EH (cell line): ENCODE measurements at regions not wholly inside any gene's neighbourhood (a gene's known extent, or its start where the extent isn't known, plus 50 kb on each side); places are given as distances from the start of the nearest gene placed in this dataset.
"Not testable (repeated sequence)": the region's sequence is repeated elsewhere in the genome, so short reads cannot be mapped to it uniquely, and the experiment has no call there.

Experiments
- DNase-seq: peaks from one replicate; pipeline ENCODE4 v3.0.0-alpha.2; 2015; ENCODE audit warnings: low read depth

GRCh38 chr3:153268564-153269279 is 106.7 kb downstream of the RAP2B start:
- DNase-seq, result no peak

DNA sequence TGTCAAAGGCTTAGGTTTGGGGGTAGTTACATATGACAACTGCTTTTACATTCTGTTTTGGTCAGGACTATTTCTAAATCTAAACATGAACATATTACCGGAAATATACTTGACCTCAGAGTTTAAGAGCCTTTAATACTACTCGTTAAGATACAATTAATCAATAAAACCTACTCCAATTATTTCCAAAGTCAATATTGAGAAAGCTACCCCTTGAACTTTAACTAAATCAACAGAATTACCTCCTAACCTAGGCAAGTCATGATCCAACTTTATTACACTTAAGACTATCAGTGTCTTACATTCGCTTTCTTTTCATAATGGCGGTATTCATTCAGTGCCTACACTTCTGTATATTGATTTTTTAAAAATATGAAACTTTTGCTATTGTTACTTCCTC is 107.7 kb downstream of the RAP2B start:
- no peak for DNase-seq

GRCh38 chr3:153273217-153273616 is 111.2 kb downstream of the RAP2B start:
- no peak for DNase-seq

GRCh38 chr3:153273767-153274435 is 111.9 kb downstream of the RAP2B start:
- peak; percentile 74 for DNase-seq

- DNase-seq, result peak; percentile 64
Observed at GRCh38 chr3:153274561-153274960, 112.5 kb downstream of the RAP2B start.

GRCh38 chr3:153275514-153275913 is 113.5 kb downstream of the RAP2B start:
- DNase-seq, result no peak

DNA sequence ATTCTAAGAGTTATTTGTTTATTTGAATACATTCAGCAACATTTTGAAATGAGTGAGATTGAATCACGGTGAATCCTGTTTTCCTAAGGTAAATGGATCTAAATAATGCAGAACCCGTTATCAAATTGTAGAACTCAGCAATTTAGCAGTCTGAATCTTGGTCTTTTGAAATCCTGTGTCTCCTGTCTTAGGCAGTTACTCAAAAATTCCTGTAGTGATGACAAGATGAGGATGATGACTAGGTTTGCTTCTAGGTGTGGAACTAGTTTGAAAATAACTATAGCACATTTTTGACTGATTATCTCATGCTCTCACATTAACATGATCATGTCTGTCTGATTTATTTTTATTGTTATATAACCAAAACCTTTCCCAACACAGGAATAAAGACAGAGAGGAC is 115.0 kb downstream of the RAP2B start:
- peak; percentile 53 for DNase-seq

GRCh38 chr3:153281236-153281997 is 119.4 kb downstream of the RAP2B start:
- DNase-seq, result not testable (repeated sequence)

DNA sequence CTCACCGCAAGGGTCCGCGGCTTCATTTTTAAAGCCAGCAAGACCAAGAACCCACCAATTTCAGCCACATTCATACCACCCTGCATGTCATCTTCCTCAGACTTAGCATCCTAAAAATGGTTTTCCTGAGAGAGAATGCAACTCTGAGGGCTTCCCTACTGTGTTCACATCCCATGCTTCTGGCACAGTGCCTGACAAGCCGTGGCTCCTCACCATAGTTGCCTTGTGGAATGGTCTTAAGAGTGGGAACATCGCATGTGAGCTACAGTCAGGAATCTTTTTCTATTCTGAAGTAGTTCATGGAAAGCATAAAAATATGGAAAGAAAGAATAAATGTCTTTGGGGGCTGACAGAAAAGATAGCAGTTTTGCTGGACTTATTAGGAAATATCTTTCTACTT is 120.3 kb downstream of the RAP2B start:
- no peak for DNase-seq

DNA sequence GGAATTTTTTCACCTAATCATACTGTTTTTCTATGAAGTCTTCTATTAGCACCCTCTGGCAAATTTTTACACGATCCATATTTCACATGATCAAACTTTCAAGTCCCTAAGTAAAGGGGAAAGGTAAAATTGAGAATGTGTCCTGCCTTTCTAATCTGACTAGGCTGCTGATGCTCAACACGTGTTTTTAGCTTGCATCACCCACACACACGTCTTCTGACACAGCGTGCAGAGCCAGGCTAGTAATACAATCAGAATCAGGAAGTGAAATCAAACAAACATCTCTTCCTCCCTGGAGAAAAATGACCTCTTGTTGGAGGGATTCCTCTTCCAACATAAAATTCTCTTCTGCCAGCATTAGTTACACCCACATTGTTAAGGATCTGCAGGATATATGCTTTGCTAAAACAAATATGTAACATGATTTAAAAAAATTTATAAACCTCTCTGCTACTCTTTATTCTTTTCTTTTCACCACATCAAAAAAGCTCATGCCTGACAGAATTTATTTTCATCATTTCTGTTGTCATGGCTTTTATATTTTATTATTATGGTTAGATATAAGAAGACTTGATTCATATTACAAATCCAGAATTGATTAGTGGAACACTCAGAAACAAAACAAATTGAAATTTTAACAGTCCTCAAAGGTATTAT is 122.4 kb downstream of the RAP2B start:
- DNase-seq, result peak; percentile 93

DNA sequence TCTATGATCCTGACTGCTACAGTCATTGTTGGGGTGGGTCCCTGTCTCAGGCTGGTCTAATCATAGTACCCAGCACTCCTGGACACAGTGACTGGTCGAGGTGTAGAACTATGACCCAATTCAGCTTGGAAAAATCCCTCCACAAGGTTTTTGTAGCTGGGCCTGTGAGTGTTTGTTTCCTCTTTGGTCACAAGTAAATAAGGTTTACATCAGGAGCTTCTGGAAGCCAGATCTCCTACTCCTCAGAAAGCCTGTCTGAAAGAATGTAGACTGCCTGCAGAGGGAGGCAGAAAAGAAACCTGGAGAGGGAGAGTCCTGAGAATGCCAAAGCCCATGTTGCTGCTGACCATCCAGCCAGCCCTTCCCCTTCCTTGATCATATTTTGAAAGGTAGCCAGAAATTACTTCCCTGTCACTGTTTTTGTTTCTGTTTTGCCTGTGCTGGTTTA is 123.2 kb downstream of the RAP2B start:
- peak; percentile 41 for DNase-seq

DNA sequence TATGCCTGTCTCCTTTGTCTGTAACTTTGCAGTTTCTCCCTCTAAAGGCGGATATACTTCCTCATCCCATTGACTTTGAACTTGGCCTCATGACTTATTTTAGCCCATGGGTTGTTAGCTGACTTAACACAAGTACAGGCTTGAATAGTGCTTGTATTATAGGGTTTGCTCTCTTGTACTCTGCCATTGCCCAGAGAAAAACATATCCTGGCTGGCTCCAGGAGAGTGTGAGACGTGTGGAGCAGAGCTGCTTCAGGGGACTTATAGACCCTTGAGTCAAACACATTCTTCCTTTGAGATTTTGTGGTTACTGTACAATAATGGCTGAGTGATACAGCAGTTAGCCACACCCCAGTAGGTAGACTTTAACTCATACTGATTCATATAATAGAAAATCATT is 124.0 kb downstream of the RAP2B start:
- DNase-seq, result no peak

DNA sequence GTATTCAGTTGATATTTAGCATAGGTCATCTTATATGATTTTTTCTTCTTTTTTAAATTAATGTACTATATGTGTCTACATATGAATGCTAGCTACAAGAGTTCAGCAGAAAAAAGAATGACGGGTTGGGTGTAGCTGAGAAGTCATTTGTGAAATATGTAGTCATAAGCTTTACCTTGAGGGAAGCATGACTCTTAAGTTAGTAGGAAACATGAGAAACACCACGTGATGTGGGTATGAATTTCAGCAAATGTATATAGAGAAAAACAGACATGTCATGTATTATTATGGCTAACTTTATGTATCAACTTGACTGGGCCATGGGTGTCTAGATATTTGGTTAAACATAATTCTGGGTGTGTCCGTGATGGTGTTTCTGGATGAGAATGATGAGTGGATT is 125.0 kb downstream of the RAP2B start:
- no peak for DNase-seq

DNA sequence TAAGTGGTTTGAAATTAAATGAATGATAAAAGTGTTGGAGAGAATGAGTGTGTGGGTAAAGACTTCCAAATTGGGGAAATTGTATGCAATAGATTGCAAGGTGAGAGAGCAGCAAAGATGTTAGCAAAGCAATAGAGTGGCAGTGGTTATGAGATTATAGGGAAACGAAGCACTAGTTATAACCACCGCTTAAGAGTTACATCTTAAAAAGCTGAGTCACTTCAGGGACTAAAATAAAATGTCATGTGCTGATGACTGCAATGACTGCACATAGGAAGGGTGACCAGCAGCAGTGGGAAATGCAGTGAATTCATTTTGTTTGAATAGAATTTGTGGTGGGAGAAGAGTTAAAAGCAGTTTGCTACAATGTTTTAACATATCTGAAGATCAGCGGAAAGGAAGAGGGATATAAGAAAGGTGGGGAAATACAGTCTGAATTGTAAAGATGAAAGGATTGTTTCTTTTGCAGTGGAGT is 127.3 kb downstream of the RAP2B start:
- peak; percentile 74 for DNase-seq

DNA sequence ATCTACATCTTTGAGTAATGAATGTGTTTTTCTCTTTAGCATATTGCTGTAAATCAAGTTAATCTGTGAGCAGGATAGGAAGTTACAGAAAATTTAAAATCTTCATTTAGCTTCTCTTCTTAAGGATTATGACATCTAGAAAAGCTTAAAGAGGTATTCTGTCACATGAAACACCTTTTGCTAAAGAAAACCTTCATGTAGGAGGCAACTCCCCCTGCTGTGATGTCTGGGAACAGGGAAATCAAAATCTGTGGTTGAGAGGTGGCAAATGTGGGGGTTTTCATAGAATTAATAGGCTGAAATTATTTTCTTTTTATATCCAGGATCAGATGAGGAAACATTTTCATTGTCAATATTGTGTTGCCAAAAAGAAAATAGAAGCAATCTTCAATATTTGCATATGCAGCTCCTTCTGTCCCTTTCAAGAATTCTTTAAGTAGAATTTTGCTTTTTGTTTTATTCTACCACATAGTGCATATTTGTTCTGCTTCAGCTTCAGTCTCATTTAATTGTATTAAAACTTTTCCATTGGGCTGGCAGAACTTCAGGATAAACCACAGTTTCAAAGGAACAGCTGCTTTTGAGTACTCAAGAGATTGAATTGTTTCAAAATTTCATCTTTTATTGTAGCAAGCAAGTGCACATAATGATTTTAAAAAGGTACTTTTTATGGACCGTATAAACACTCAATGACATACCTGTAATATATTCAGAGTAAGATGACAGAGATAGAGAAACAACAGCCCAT is 128.4 kb downstream of the RAP2B start:
- no peak for DNase-seq

DNA sequence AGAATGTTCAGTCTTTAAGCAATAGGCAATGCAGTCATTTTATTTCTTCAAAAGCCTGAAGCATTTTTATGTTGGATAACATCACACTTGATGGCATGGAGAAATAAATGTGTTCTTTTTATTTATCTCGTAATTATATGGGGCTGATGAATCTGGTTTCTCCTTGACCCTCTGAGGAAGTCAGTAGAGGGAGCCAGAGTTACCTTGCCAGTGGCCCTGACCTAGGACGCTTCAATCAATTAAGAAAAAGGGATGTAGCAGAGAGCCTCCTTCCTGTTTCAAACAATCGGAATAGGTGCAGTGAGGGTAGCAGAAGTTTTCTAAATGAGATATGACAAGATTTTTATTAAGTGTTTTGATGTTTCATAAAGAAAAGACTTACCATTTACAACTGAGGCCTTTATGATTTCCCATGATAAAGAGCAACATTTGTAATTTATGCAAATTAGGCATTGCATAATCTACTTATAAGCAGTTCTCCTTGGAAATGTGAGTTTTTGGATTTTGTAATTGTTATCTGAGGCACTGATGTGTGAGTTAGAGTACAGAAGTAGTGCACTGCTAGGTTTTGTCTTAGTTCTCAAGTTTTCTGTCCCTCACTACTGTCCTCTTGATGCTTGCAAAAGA is 129.1 kb downstream of the RAP2B start:
- peak; percentile 41 for DNase-seq

- DNase-seq, result peak; percentile 51
Observed at GRCh38 chr3:153293265-153293664, 131.2 kb downstream of the RAP2B start.

- no peak for DNase-seq
Observed at GRCh38 chr3:153295901-153296300, 133.9 kb downstream of the RAP2B start.

- no peak for DNase-seq
Observed at GRCh38 chr3:153305189-153305588, 143.2 kb downstream of the RAP2B start.

DNA sequence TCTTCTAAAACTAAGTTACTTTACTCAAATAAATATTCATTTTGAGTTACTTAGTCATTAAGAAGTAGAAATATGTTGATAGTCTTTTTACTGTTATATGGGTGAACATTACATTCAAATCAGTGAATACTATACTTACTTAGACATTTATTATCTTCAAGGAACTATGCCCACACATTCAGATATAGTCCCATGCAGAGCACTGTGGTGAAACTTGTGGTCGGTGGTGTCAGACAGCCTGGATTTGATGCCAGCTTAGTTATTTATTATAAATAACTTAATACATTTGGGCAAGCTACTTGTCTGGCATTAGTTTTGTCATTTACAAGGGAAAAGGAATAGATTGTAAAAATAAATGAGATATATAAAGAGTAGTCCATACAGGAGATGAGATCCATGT is 149.5 kb downstream of the RAP2B start:
- no peak for DNase-seq
